CD4-positive, alpha-beta T cell (primary cell): ENCODE measurements at regions not wholly inside any gene's neighbourhood (a gene's known extent, or its start where the extent isn't known, plus 50 kb on each side); places are given as distances from the start of the nearest gene placed in this dataset.

Source experiments
- ATAC-seq: fragments of 200-7000 bp; cut with Tn5 transposase; one replicate; pipeline ENCODE4 v1.10.0; 2022; ENCODE audit warnings: mild to moderate bottlenecking; ENCODE audit not compliant: poor library complexity
- CTCF ChIA-PET: fragments of 350-600 bp; sonication (Branson Sonifier 250); formaldehyde crosslinking; loops from one replicate; lab custom pipeline; 2021; ENCODE audit warnings: antibody characterized with exemption, inconsistent platforms; lab: Charles Lee
- POLR2A ChIA-PET: fragments of 350-600 bp; sonication (Branson Sonifier 250); formaldehyde crosslinking; loops from one replicate; lab custom pipeline; 2021; ENCODE audit warnings: antibody characterized with exemption, inconsistent platforms; lab: Charles Lee
- DNase-seq, 14 experiments: peaks; one replicate each; pipeline ENCODE4 v3.0.0-alpha.2; 2013 to 2020; ENCODE audit warnings: mixed read lengths in 2 of 14
- H3K27ac ChIP-seq, 2 donors: one replicate each; pipeline versions ENCODE4 v1.5.1 to v1.7.0; 2013; ENCODE audit warnings: low read length in 2 of 2, low read depth in 1 of 2, mild to moderate bottlenecking in 1 of 2
- H3K27me3 ChIP-seq, 2 experiments: 1 replicate in 1 of 2; 2 replicates in 1 of 2; pipeline versions ENCODE4 v1.6.1 to v1.7.0; 2013; ENCODE audit warnings: low read length in 2 of 2, control low read depth in 1 of 2, mild to moderate bottlenecking in 1 of 2, moderate library complexity in 1 of 2; ENCODE audit not compliant: insufficient read depth in 2 of 2, control insufficient read depth in 1 of 2
- H3K36me3 ChIP-seq: one replicate; pipeline ENCODE4 v1.6.1; 2013; ENCODE audit warnings: low read length, control low read depth; ENCODE audit not compliant: insufficient read depth
- H3K4me1 ChIP-seq: one replicate; pipeline ENCODE4 v1.6.1; 2013; ENCODE audit warnings: low read length, control low read depth; ENCODE audit not compliant: insufficient read depth
- H3K4me3 ChIP-seq: one replicate; pipeline ENCODE4 v1.5.1; 2013; ENCODE audit warnings: mild to moderate bottlenecking, low read length, moderate library complexity
- H3K9me3 ChIP-seq, 2 experiments: 1 replicate in 1 of 2; 2 replicates in 1 of 2; pipeline versions ENCODE4 v1.6.1 to v1.7.0; 2013; ENCODE audit warnings: low read length in 2 of 2, mild to moderate bottlenecking in 2 of 2, control low read depth in 1 of 2, moderate library complexity in 1 of 2; ENCODE audit not compliant: control insufficient read depth in 1 of 2, insufficient read depth in 1 of 2
- H3K27ac Mint-ChIP-seq: one replicate; pipeline ENCODE4 v1.8.0; 2020; ENCODE audit warnings: mixed read lengths
- H3K27me3 Mint-ChIP-seq: one replicate; pipeline ENCODE4 v1.8.0; 2021; ENCODE audit warnings: mixed read lengths
- H3K36me3 Mint-ChIP-seq: one replicate; pipeline ENCODE4 v1.8.0; 2021; ENCODE audit warnings: low read depth, mixed read lengths
- H3K4me1 Mint-ChIP-seq: one replicate; pipeline ENCODE4 v1.8.0; 2021; ENCODE audit warnings: low read depth, mixed read lengths
- H3K4me3 Mint-ChIP-seq: one replicate; pipeline ENCODE4 v1.8.0; 2020; ENCODE audit warnings: mild to moderate bottlenecking, mixed read lengths
- H3K9me3 Mint-ChIP-seq: one replicate; pipeline ENCODE4 v1.8.0; 2020; ENCODE audit warnings: mixed read lengths
- intact Hi-C, 2 experiments: fragments of 100-400 bp; cut with DNase I in 1 of 2; cut with micrococcal nuclease in 1 of 2; formaldehyde crosslinking; loops; one replicate each; pipeline versions ENCODE4 v1.15.1 to v1.9.0; 2023 to 2025; cut with DNase I, micrococcal nuclease
- TF ChIP-seq, protein P1 (sequence below): fragments of 200-600 bp; IDR thresholded peaks from one replicate; pipeline ENCODE4 v1.8.0; 2022; ENCODE audit warnings: antibody characterized with exemption, mild to moderate bottlenecking

DNA sequence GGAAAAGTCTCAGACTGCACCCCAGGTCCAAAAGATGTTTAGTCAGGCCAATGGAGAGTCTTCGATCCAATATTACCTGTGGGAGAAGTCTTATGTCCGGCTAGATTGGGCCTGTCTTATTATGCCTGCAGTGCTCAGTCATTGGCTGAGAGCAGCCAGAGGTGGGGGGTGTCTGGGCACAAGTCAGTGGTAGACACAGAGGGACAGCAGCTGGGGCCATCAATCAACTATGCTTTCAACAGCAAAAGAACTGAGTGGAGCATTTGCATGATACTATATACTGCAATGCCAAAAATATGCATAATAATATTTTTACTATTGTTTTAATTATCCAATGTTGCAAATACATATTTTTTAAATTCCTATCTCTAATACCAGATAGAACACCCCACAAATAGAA, 298.6 kb upstream of the CDH20 start:
- POLR2A ChIA-PET, result no interaction called here
- TF ChIP-seq, protein P1, sequence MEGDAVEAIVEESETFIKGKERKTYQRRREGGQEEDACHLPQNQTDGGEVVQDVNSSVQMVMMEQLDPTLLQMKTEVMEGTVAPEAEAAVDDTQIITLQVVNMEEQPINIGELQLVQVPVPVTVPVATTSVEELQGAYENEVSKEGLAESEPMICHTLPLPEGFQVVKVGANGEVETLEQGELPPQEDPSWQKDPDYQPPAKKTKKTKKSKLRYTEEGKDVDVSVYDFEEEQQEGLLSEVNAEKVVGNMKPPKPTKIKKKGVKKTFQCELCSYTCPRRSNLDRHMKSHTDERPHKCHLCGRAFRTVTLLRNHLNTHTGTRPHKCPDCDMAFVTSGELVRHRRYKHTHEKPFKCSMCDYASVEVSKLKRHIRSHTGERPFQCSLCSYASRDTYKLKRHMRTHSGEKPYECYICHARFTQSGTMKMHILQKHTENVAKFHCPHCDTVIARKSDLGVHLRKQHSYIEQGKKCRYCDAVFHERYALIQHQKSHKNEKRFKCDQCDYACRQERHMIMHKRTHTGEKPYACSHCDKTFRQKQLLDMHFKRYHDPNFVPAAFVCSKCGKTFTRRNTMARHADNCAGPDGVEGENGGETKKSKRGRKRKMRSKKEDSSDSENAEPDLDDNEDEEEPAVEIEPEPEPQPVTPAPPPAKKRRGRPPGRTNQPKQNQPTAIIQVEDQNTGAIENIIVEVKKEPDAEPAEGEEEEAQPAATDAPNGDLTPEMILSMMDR, result no peak
- ATAC-seq (no peak), DNase-seq (no peak)
- intact Hi-C loops, result no loop called here
- H3K4me1 Mint-ChIP-seq, result no peaks in the 10 kb centered on the region
- no peaks in the 10 kb centered on the region for H3K36me3 Mint-ChIP-seq
- no peak overlapping the region for H3K4me3 Mint-ChIP-seq
- Histone ChIP-seq H3K36me3 (no peaks in the 10 kb centered on the region), H3K9me3 (no peaks in the 10 kb centered on the region), H3K4me3 (no peak overlapping the region), H3K27ac (no peak overlapping the region), H3K4me1 (no peaks in the 10 kb centered on the region), H3K27me3 (no peaks in the 10 kb centered on the region)
- H3K9me3 Mint-ChIP-seq, result peaks cover 2% of the 10 kb centered on the region
- CTCF ChIA-PET, result no interaction called here
- no peaks in the 10 kb centered on the region for H3K27me3 Mint-ChIP-seq
- H3K27ac Mint-ChIP-seq, result no peak overlapping the region

DNA sequence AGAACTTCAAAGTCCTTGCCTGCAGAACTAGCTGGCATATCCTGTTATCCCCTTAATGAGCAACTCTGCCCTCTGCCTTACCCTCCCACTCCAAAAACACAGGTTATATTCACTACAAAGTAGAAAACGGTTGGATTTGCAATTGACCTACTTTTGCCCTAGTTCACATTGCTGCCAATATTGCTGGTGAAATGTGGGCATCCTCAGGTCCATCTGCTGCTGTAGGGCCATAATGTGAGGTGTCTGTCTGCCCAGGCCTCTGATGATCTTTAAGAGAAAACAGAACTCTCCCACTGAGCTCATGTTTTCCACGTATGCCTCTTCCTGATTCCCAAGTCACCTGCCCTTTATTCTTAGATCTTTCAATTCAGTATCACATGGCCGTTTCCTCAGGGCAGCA, 294.0 kb upstream of the CDH20 start:
- CTCF ChIA-PET, result no interaction called here

DNA sequence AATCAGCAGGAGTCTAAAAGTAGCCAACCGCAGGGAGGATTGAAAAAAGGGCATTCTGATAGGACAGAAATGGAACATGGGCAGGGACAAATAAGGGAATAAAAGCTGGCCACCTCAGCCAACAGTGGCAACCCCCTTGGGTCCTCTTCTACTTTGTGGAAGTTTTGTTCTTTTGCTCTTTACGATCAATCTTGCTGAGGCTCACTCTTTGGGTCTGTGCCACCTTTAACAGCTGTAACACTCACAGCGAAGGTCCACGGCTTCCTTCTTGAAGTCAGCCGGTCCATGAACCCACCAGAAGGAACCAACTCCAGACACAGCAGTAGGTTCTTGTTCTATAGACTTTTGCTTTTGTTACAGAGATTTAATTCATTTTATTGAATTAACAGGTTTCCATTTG, 285.4 kb upstream of the CDH20 start:
- CTCF ChIA-PET, result no interaction called here
- Mint-ChIP-seq H3K9me3 (peaks cover 9% of the 10 kb centered on the region), H3K27ac (no peak overlapping the region), H3K4me1 (no peaks in the 10 kb centered on the region), H3K4me3 (no peak overlapping the region), H3K27me3 (no peaks in the 10 kb centered on the region), H3K36me3 (no peaks in the 10 kb centered on the region)
- POLR2A ChIA-PET, result no interaction called here
- H3K4me1 ChIP-seq, result no peaks in the 10 kb centered on the region
- no peaks in the 10 kb centered on the region for H3K36me3 ChIP-seq
- no peak overlapping the region for H3K4me3 ChIP-seq
- TF ChIP-seq, protein P1, result no peak
- no peak for DNase-seq
- no peak for ATAC-seq
- no peaks in the 10 kb centered on the region for H3K27me3 ChIP-seq
- intact Hi-C loops, result no loop called here
- H3K27ac ChIP-seq, result no peak overlapping the region
- no peaks in the 10 kb centered on the region for H3K9me3 ChIP-seq

More for the DNA sequence above, 294.0 kb upstream of the CDH20 start:
- intact Hi-C loops, result no loop called here
- Histone ChIP-seq H3K27me3 (no peaks in the 10 kb centered on the region), H3K4me3 (no peak overlapping the region), H3K27ac (no peak overlapping the region), H3K36me3 (no peaks in the 10 kb centered on the region), H3K9me3 (no peaks in the 10 kb centered on the region), H3K4me1 (no peaks in the 10 kb centered on the region)
- Mint-ChIP-seq H3K27ac (no peak overlapping the region), H3K36me3 (no peaks in the 10 kb centered on the region), H3K27me3 (no peaks in the 10 kb centered on the region), H3K4me3 (no peak overlapping the region), H3K9me3 (peaks cover 1% of the 10 kb centered on the region), H3K4me1 (no peaks in the 10 kb centered on the region)
- POLR2A ChIA-PET, result no interaction called here
- DNase-seq, result no peak
- TF ChIP-seq, protein P1, result no peak
- no peak for ATAC-seq
